B cell (primary cell): ENCODE measurements at regions not wholly inside any gene's neighbourhood (a gene's known extent, or its start where the extent isn't known, plus 50 kb on each side); places are given as distances from the start of the nearest gene placed in this dataset.

Source experiments
- ATAC-seq: fragments of 200-7000 bp; cut with Tn5 transposase; one replicate; pipeline ENCODE4 v1.10.0; 2021; ENCODE audit warnings: low read depth, mild to moderate bottlenecking, moderate number of reproducible peaks, moderate library complexity
- CTCF ChIA-PET: fragments of 350-600 bp; sonication (Branson Sonifier 250); formaldehyde crosslinking; loops from one replicate; lab custom pipeline; 2021; ENCODE audit warnings: antibody characterized with exemption, inconsistent platforms; lab: Charles Lee
- POLR2A ChIA-PET: fragments of 350-600 bp; sonication (Branson Sonifier 250); formaldehyde crosslinking; loops from one replicate; lab custom pipeline; 2021; ENCODE audit warnings: antibody characterized with exemption; lab: Charles Lee
- DNase-seq: peaks from one replicate; pipeline ENCODE4 v3.0.0; 2013
- H2AFZ ChIP-seq: 2 replicates; pipeline ENCODE4 v1.6.1; 2012; ENCODE audit warnings: mild to moderate bottlenecking, low read depth, low read length; ENCODE audit not compliant: insufficient read depth, poor library complexity, severe bottlenecking
- H3K27ac ChIP-seq, 2 donors: 1 replicate in 1 of 2; 2 replicates in 1 of 2; pipeline ENCODE4 v1.5.1; 2012 to 2013; ENCODE audit warnings: low read length in 2 of 2, mild to moderate bottlenecking in 2 of 2, moderate library complexity in 1 of 2
- H3K27me3 ChIP-seq, 4 experiments: fragments of 200-600 bp in 1 of 4; sonication (generic) in 1 of 4; replicated peaks in 1 of 4; 1 replicate in 2 of 4; 2 replicates in 2 of 4; pipeline versions ENCODE4 v1.6.1 to v1.7.0; 2013 to 2016; ENCODE audit warnings: low read length in 3 of 4, mild to moderate bottlenecking in 2 of 4, mixed read lengths in 1 of 4, moderate library complexity in 1 of 4; ENCODE audit not compliant: insufficient read depth in 4 of 4, control insufficient read depth in 3 of 4; ENCODE audit errors: control extremely low read depth in 1 of 4
- H3K36me3 ChIP-seq, 2 experiments: replicated peaks in 1 of 2; 1 replicate in 1 of 2; 2 replicates in 1 of 2; pipeline versions ENCODE4 v1.6.1 to v1.7.1; 2013; ENCODE audit warnings: low read length in 1 of 2; ENCODE audit not compliant: insufficient read depth in 2 of 2, control insufficient read depth in 1 of 2; ENCODE audit errors: control extremely low read depth in 1 of 2, extremely low read depth in 1 of 2
- H3K4me1 ChIP-seq, 2 donors: fragments of 200-600 bp in 1 of 2; sonication (generic) in 1 of 2; 1 replicate in 1 of 2; 2 replicates in 1 of 2; pipeline versions ENCODE4 v1.5.1 to v1.6.1; 2013 to 2017; ENCODE audit warnings: low read length in 2 of 2; ENCODE audit not compliant: control insufficient read depth in 2 of 2, insufficient read depth in 2 of 2
- H3K4me2 ChIP-seq: replicated peaks from 2 replicates; pipeline ENCODE3; 2012; ENCODE audit warnings: mild to moderate bottlenecking, low read depth, low read length; ENCODE audit not compliant: poor library complexity, severe bottlenecking
- H3K4me3 ChIP-seq, 5 experiments: fragments of 200-600 bp in 1 of 5; sonication (generic) in 1 of 5; 1 replicate in 3 of 5; 2 replicates in 2 of 5; pipeline versions ENCODE4 v1.5.1 to v1.7.0; 2011 to 2016; ENCODE audit warnings: low read length in 4 of 5, mild to moderate bottlenecking in 4 of 5, low read depth in 2 of 5, control low read depth in 1 of 5, moderate library complexity in 1 of 5; ENCODE audit not compliant: insufficient read depth in 1 of 5; ENCODE audit errors: control extremely low read depth in 1 of 5, extremely low read depth in 1 of 5
- H3K79me2 ChIP-seq: fragments of 200-600 bp; sonication (generic); one replicate; pipeline ENCODE4 v1.6.0; 2016; ENCODE audit warnings: low read length; ENCODE audit not compliant: control insufficient read depth, insufficient read depth
- H3K9ac ChIP-seq: fragments of 200-600 bp; sonication (generic); 2 replicates; pipeline ENCODE4 v1.6.1; 2017; ENCODE audit warnings: mild to moderate bottlenecking, low read length, moderate library complexity
- H3K9me3 ChIP-seq, 3 donors: one replicate each; pipeline versions ENCODE4 v1.6.1 to v1.7.1; 2013; ENCODE audit warnings: low read length in 2 of 3; ENCODE audit not compliant: control insufficient read depth in 2 of 3, insufficient read depth in 1 of 3; ENCODE audit errors: control extremely low read depth in 1 of 3
- H4K20me1 ChIP-seq: 2 replicates; pipeline ENCODE4 v1.6.0; 2012; ENCODE audit warnings: mild to moderate bottlenecking, low read length; ENCODE audit not compliant: insufficient read depth, control insufficient read depth, poor library complexity, severe bottlenecking
- H3K27ac Mint-ChIP-seq: one replicate; pipeline ENCODE4 v1.8.0; 2021; ENCODE audit warnings: mixed read lengths
- H3K27me3 Mint-ChIP-seq: one replicate; pipeline ENCODE4 v1.8.0; 2021; ENCODE audit warnings: mixed read lengths
- H3K4me1 Mint-ChIP-seq: one replicate; pipeline ENCODE4 v1.8.0; 2021; ENCODE audit warnings: mixed read lengths
- H3K4me3 Mint-ChIP-seq: one replicate; pipeline ENCODE4 v1.8.0; 2021; ENCODE audit warnings: mixed read lengths
- H3K9me3 Mint-ChIP-seq: one replicate; pipeline ENCODE4 v1.8.0; 2022; ENCODE audit warnings: mixed read lengths; ENCODE audit not compliant: insufficient read depth
- CTCF ChIP-seq: fragments of 200-600 bp; IDR thresholded peaks from one replicate; pipeline ENCODE4 v1.8.0; 2022; ENCODE audit warnings: antibody characterized with exemption, mild to moderate bottlenecking
- EZH2 ChIP-seq: IDR thresholded peaks from 2 replicates; pipeline ENCODE4 v1.6.1; 2012; ENCODE audit warnings: borderline replicate concordance, low read depth, mild to moderate bottlenecking, moderate library complexity, low read length; ENCODE audit not compliant: insufficient read depth, poor library complexity, severe bottlenecking
- whole genome bisulfite sequencing: methylation state at CpG from one replicate; pipeline ENCODE4 v1.1.5; 2013; ENCODE audit warnings: missing lambda C conversion rate; ENCODE audit not compliant: insufficient coverage; 5-methylcytosine and 5-hydroxymethylcytosine counted together
- intact Hi-C: fragments of 100-400 bp; cut with micrococcal nuclease; formaldehyde crosslinking; loops from one replicate; pipeline ENCODE4 v1.10.0; 2022

GRCh38 chr7:52249741-52250140, 785.7 kb upstream of the POM121L12 start:
- Mint-ChIP-seq H3K27ac (no peak overlapping the region), H3K9me3 (peaks cover 2% of the 10 kb centered on the region), H3K27me3 (no peaks in the 10 kb centered on the region), H3K4me3 (no peak overlapping the region), H3K4me1 (no peaks in the 10 kb centered on the region)
- WGBS, result 91% methylated on average over 3 of the region's 6 CpGs
- Histone ChIP-seq H3K4me3 (no peak overlapping the region), H3K4me1 (no peaks in the 10 kb centered on the region), H3K9me3 (peaks cover 0 to 6% (median 0%) of the 10 kb centered on the region in 3 donors), H3K27ac (no peak overlapping the region), H3K4me2 (no peak overlapping the region), H3K79me2 (no peaks in the 10 kb centered on the region), H3K27me3 (no peaks in the 10 kb centered on the region), H2AFZ (no peak overlapping the region), H4K20me1 (no peaks in the 10 kb centered on the region), H3K9ac (no peak overlapping the region), H3K36me3 (no peaks in the 10 kb centered on the region)
- DNase-seq, result no peak
- ChIA-PET POLR2A (no interaction called here), CTCF (no interaction called here)
- intact Hi-C loops, result no loop called here
- no peak for TF ChIP-seq CTCF
- TF ChIP-seq EZH2, result no peak
- no peak for ATAC-seq

GRCh38 chr7:52247518-52247917, 787.9 kb upstream of the POM121L12 start:
- Histone ChIP-seq H4K20me1 (no peaks in the 10 kb centered on the region), H3K36me3 (no peaks in the 10 kb centered on the region), H3K9me3 (peaks cover 0 to under 1% (median 0%) of the 10 kb centered on the region in 3 donors), H3K4me2 (no peak overlapping the region), H3K9ac (no peak overlapping the region), H2AFZ (no peak overlapping the region), H3K27me3 (no peaks in the 10 kb centered on the region), H3K27ac (no peak overlapping the region), H3K79me2 (no peaks in the 10 kb centered on the region), H3K4me3 (no peak overlapping the region), H3K4me1 (no peaks in the 10 kb centered on the region)
- TF ChIP-seq CTCF (no peak), EZH2 (no peak)
- Mint-ChIP-seq H3K4me1 (no peaks in the 10 kb centered on the region), H3K27ac (no peak overlapping the region), H3K4me3 (no peak overlapping the region), H3K27me3 (no peaks in the 10 kb centered on the region), H3K9me3 (peaks cover 6% of the 10 kb centered on the region)
- WGBS, result no CpG with 5 or more reads among the region's 4 CpGs
- CTCF ChIA-PET, result no interaction called here
- ATAC-seq (no peak), DNase-seq (no peak)
- intact Hi-C loops, result no loop called here
- POLR2A ChIA-PET, result no interaction called here
